ENCODE measurements at regions not wholly inside any gene's neighbourhood (a gene's known extent, or its start where the extent isn't known, plus 50 kb on each side); places are given as distances from the start of the nearest gene placed in this dataset.

GRCh38 chr16:5526826-5527225 is 429.2 kb upstream of the EEF2KMT start:
- no peak overlapping the region for H3K4me2 ChIP-seq (ENCODE audit: unreplicated experiment)
- in situ Hi-C loops (cut with MboI), result no loop called here
- H3K36me3 ChIP-seq (ENCODE audit: low read depth), result no peaks in the 10 kb centered on the region
- H3K9me2 ChIP-seq (ENCODE audit: insufficient read depth), result no peaks in the 10 kb centered on the region
- WGBS, 2 experiments (ENCODE audit: low coverage in 1 of 2, low lambda C conversion rate in 2 of 2, missing lambda C conversion rate in 2 of 2), result 34 to 37% methylated on average over 8 of the region's 8 CpGs
- H3F3A ChIP-seq (ENCODE audit: insufficient read depth), result no peaks in the 10 kb centered on the region
- no peak for DNase-seq
- H3K27ac ChIP-seq, result no peak overlapping the region
- TF ChIP-seq EZH2 (IDR thresholded peaks at IDR 0.05; ENCODE audit: insufficient read depth, poor library complexity, severe bottlenecking) (no peak), EZH2phosphoT487 (IDR thresholded peaks at IDR 0.05; ENCODE audit: insufficient read depth, low read depth) (no peak)
- no peaks in the 10 kb centered on the region for H3K27me3 ChIP-seq (replicated peaks; ENCODE audit: insufficient read depth)
- H3K4me1 ChIP-seq (ENCODE audit: insufficient read depth), result no peaks in the 10 kb centered on the region
- H3K79me2 ChIP-seq (ENCODE audit: insufficient read depth), result no peaks in the 10 kb centered on the region
- H3K9me3 ChIP-seq (ENCODE audit: low read depth), result no peaks in the 10 kb centered on the region
- no peaks in the 10 kb centered on the region for H4K20me1 ChIP-seq (ENCODE audit: insufficient read depth)
- H3K4me3 ChIP-seq, result no peak overlapping the region
- H2AFZ ChIP-seq, result no peak overlapping the region
- no peak overlapping the region for H3K9ac ChIP-seq

GRCh38 chr16:5523829-5524228 is 426.2 kb upstream of the EEF2KMT start:
- TF ChIP-seq EZH2 (IDR thresholded peaks at IDR 0.05; ENCODE audit: insufficient read depth, poor library complexity, severe bottlenecking), result no peak
- no peak for TF ChIP-seq EZH2phosphoT487 (IDR thresholded peaks at IDR 0.05; ENCODE audit: insufficient read depth, low read depth)
- no peak overlapping the region for H3K9ac ChIP-seq
- no peaks in the 10 kb centered on the region for H3K4me1 ChIP-seq (ENCODE audit: insufficient read depth)
- H3K9me2 ChIP-seq (ENCODE audit: insufficient read depth), result no peaks in the 10 kb centered on the region
- no peaks in the 10 kb centered on the region for H3K27me3 ChIP-seq (replicated peaks; ENCODE audit: insufficient read depth)
- H3K4me2 ChIP-seq (ENCODE audit: unreplicated experiment), result no peak overlapping the region
- H3K27ac ChIP-seq, result no peak overlapping the region
- in situ Hi-C loops (cut with MboI), result no loop called here
- no peaks in the 10 kb centered on the region for H3K9me3 ChIP-seq (ENCODE audit: low read depth)
- no peaks in the 10 kb centered on the region for H3K36me3 ChIP-seq (ENCODE audit: low read depth)
- 7% methylated on average over 10 of the region's 10 CpGs for WGBS, 2 experiments (ENCODE audit: low coverage in 1 of 2, low lambda C conversion rate in 2 of 2, missing lambda C conversion rate in 2 of 2)
- H3K79me2 ChIP-seq (ENCODE audit: insufficient read depth), result no peaks in the 10 kb centered on the region
- no peak overlapping the region for H2AFZ ChIP-seq
- H4K20me1 ChIP-seq (ENCODE audit: insufficient read depth), result no peaks in the 10 kb centered on the region
- no peaks in the 10 kb centered on the region for H3F3A ChIP-seq (ENCODE audit: insufficient read depth)
- DNase-seq, result no peak
- H3K4me3 ChIP-seq, result no peak overlapping the region

- TF ChIP-seq EZH2phosphoT487 (IDR thresholded peaks at IDR 0.05; ENCODE audit: insufficient read depth, low read depth) (no peak), EZH2 (IDR thresholded peaks at IDR 0.05; ENCODE audit: insufficient read depth, poor library complexity, severe bottlenecking) (no peak)
- DNase-seq, result no peak
- Histone ChIP-seq H3K4me2 (ENCODE audit: unreplicated experiment) (no peak overlapping the region), H3K9me3 (ENCODE audit: low read depth) (no peaks in the 10 kb centered on the region), H2AFZ (no peak overlapping the region), H3K9me2 (ENCODE audit: insufficient read depth) (no peaks in the 10 kb centered on the region), H3K79me2 (ENCODE audit: insufficient read depth) (no peaks in the 10 kb centered on the region), H3F3A (ENCODE audit: insufficient read depth) (no peaks in the 10 kb centered on the region), H4K20me1 (ENCODE audit: insufficient read depth) (no peaks in the 10 kb centered on the region), H3K27me3 (replicated peaks; ENCODE audit: insufficient read depth) (no peaks in the 10 kb centered on the region), H3K4me3 (no peak overlapping the region), H3K4me1 (ENCODE audit: insufficient read depth) (no peaks in the 10 kb centered on the region), H3K36me3 (ENCODE audit: low read depth) (no peaks in the 10 kb centered on the region), H3K9ac (no peak overlapping the region), H3K27ac (no peak overlapping the region)
- in situ Hi-C loops (cut with MboI), result no loop called here
Observed at GRCh38 chr16:5516115-5516514, 418.5 kb upstream of the EEF2KMT start.

- H3K27me3 ChIP-seq (replicated peaks; ENCODE audit: insufficient read depth), result no peaks in the 10 kb centered on the region
- H3F3A ChIP-seq (ENCODE audit: insufficient read depth), result no peaks in the 10 kb centered on the region
- no peak overlapping the region for H3K4me3 ChIP-seq
- TF ChIP-seq EZH2phosphoT487 (IDR thresholded peaks at IDR 0.05; ENCODE audit: insufficient read depth, low read depth) (no peak), EZH2 (IDR thresholded peaks at IDR 0.05; ENCODE audit: insufficient read depth, poor library complexity, severe bottlenecking) (no peak)
- no peak overlapping the region for H3K9ac ChIP-seq
- in situ Hi-C loops (cut with MboI), result no loop called here
- no peak overlapping the region for H3K4me2 ChIP-seq (ENCODE audit: unreplicated experiment)
- no peaks in the 10 kb centered on the region for H3K9me2 ChIP-seq (ENCODE audit: insufficient read depth)
- H4K20me1 ChIP-seq (ENCODE audit: insufficient read depth), result no peaks in the 10 kb centered on the region
- H3K36me3 ChIP-seq (ENCODE audit: low read depth), result no peaks in the 10 kb centered on the region
- H3K9me3 ChIP-seq (ENCODE audit: low read depth), result no peaks in the 10 kb centered on the region
- WGBS, 2 experiments (ENCODE audit: low coverage in 1 of 2, low lambda C conversion rate in 2 of 2, missing lambda C conversion rate in 2 of 2), result 11 to 13% methylated on average over 4 of the region's 4 CpGs
- no peak overlapping the region for H3K27ac ChIP-seq
- H3K4me1 ChIP-seq (ENCODE audit: insufficient read depth), result no peaks in the 10 kb centered on the region
- DNase-seq, result no peak
- H2AFZ ChIP-seq, result no peak overlapping the region
- H3K79me2 ChIP-seq (ENCODE audit: insufficient read depth), result no peaks in the 10 kb centered on the region
Observed at GRCh38 chr16:5512014-5512413, 414.4 kb upstream of the EEF2KMT start.

- Histone ChIP-seq H3K79me2 (ENCODE audit: insufficient read depth) (no peaks in the 10 kb centered on the region), H3K36me3 (ENCODE audit: low read depth) (no peaks in the 10 kb centered on the region), H4K20me1 (ENCODE audit: insufficient read depth) (no peaks in the 10 kb centered on the region), H3K27me3 (replicated peaks; ENCODE audit: insufficient read depth) (no peaks in the 10 kb centered on the region), H3K9me3 (ENCODE audit: low read depth) (no peaks in the 10 kb centered on the region), H3K4me1 (ENCODE audit: insufficient read depth) (no peaks in the 10 kb centered on the region), H2AFZ (no peak overlapping the region), H3K9ac (no peak overlapping the region), H3K9me2 (ENCODE audit: insufficient read depth) (no peaks in the 10 kb centered on the region), H3K4me2 (ENCODE audit: unreplicated experiment) (no peak overlapping the region), H3K4me3 (no peak overlapping the region), H3F3A (ENCODE audit: insufficient read depth) (no peaks in the 10 kb centered on the region), H3K27ac (no peak overlapping the region)
- DNase-seq, result no peak
- no peak for TF ChIP-seq EZH2phosphoT487 (IDR thresholded peaks at IDR 0.05; ENCODE audit: insufficient read depth, low read depth)
- no peak for TF ChIP-seq EZH2 (IDR thresholded peaks at IDR 0.05; ENCODE audit: insufficient read depth, poor library complexity, severe bottlenecking)
- 16% methylated on average over 5 of the region's 5 CpGs for WGBS, 2 experiments (ENCODE audit: low coverage in 1 of 2, low lambda C conversion rate in 2 of 2, missing lambda C conversion rate in 2 of 2)
- in situ Hi-C loops (cut with MboI), result no loop called here
Observed at GRCh38 chr16:5510819-5511370, 413.3 kb upstream of the EEF2KMT start.

All from GM23248 (cell line).